Nephron (organoid): ENCODE measurements at regions not wholly inside any gene's neighbourhood (a gene's known extent, or its start where the extent isn't known, plus 50 kb on each side); places are given as distances from the start of the nearest gene placed in this dataset.

Source experiments
- H3K27ac Mint-ChIP-seq, 3 experiments: 2 replicates each; pipeline ENCODE4 v1.8.0; 2020; ENCODE audit warnings: mixed read lengths in 3 of 3, mild to moderate bottlenecking in 2 of 3, moderate library complexity in 1 of 3
- H3K27me3 Mint-ChIP-seq: 2 replicates; pipeline ENCODE4 v1.8.0; 2021; ENCODE audit warnings: low read depth, mild to moderate bottlenecking, moderate library complexity, mixed read lengths
- H3K36me3 Mint-ChIP-seq: 2 replicates; pipeline ENCODE4 v1.8.0; 2020; ENCODE audit warnings: low read depth, mixed read lengths
- H3K4me1 Mint-ChIP-seq: 2 replicates; pipeline ENCODE4 v1.8.0; 2020; ENCODE audit warnings: mixed read lengths
- H3K4me3 Mint-ChIP-seq, 3 experiments: 2 replicates each; pipeline ENCODE4 v1.8.0; 2020; ENCODE audit warnings: mild to moderate bottlenecking in 3 of 3, mixed read lengths in 3 of 3, moderate library complexity in 2 of 3
- H3K9me3 Mint-ChIP-seq: 2 replicates; pipeline ENCODE4 v1.8.0; 2020; ENCODE audit warnings: mixed read lengths
- CTCF ChIP-seq, 3 experiments: fragments of 200-600 bp; sonication (generic); IDR thresholded peaks; one replicate each; pipeline ENCODE4 v1.5.0; 2021; ENCODE audit warnings: antibody characterized with exemption in 3 of 3; ENCODE audit not compliant: unreplicated experiment in 3 of 3

GRCh38 chr18:78099979-78100588 is 850.4 kb downstream of the GALR1 start:
- Mint-ChIP-seq H3K27me3 (peaks cover 4% of the 10 kb centered on the region), H3K9me3 (peaks cover 6% of the 10 kb centered on the region), H3K36me3 (no peaks in the 10 kb centered on the region), H3K27ac (no peak overlapping the region), H3K4me1 (no peaks in the 10 kb centered on the region), H3K4me3 (no peak overlapping the region)
- no peak for TF ChIP-seq CTCF (IDR thresholded peaks at IDR 0.05; ENCODE audit: unreplicated experiment in 3 of 3)

- Mint-ChIP-seq H3K9me3 (peaks cover 3% of the 10 kb centered on the region), H3K36me3 (no peaks in the 10 kb centered on the region), H3K27ac (no peak overlapping the region), H3K4me1 (no peaks in the 10 kb centered on the region), H3K27me3 (peaks cover 4% of the 10 kb centered on the region), H3K4me3 (no peak overlapping the region)
- TF ChIP-seq CTCF (IDR thresholded peaks at IDR 0.05; ENCODE audit: unreplicated experiment in 3 of 3), result no peak
Measured at GRCh38 chr18:78101091-78101490, 851.4 kb downstream of the GALR1 start.

- peaks cover 3% of the 10 kb centered on the region for H3K9me3 Mint-ChIP-seq
- no peaks in the 10 kb centered on the region for H3K36me3 Mint-ChIP-seq
- H3K4me1 Mint-ChIP-seq, result no peaks in the 10 kb centered on the region
- no peaks in the 10 kb centered on the region for H3K27me3 Mint-ChIP-seq
- H3K27ac Mint-ChIP-seq, result no peak overlapping the region
- TF ChIP-seq CTCF (IDR thresholded peaks at IDR 0.05; ENCODE audit: unreplicated experiment in 3 of 3), result no peak
- no peak overlapping the region for H3K4me3 Mint-ChIP-seq
Measured at GRCh38 chr18:78102135-78102534, 852.5 kb downstream of the GALR1 start.

- Mint-ChIP-seq H3K27me3 (no peaks in the 10 kb centered on the region), H3K4me1 (no peaks in the 10 kb centered on the region), H3K9me3 (peaks cover 3% of the 10 kb centered on the region), H3K36me3 (no peaks in the 10 kb centered on the region), H3K27ac (no peak overlapping the region), H3K4me3 (no peak overlapping the region)
- no peak for TF ChIP-seq CTCF (IDR thresholded peaks at IDR 0.05; ENCODE audit: unreplicated experiment in 3 of 3)
Measured at GRCh38 chr18:78105611-78106010, 856.0 kb downstream of the GALR1 start.

- no peak overlapping the region for H3K27ac Mint-ChIP-seq
- no peaks in the 10 kb centered on the region for H3K4me1 Mint-ChIP-seq
Measured at GRCh38 chr18:78106946-78107345, 857.3 kb downstream of the GALR1 start.

More at GRCh38 chr18:78106946-78107345, 857.3 kb downstream of the GALR1 start:
- peaks cover 3% of the 10 kb centered on the region for H3K9me3 Mint-ChIP-seq
- no peaks in the 10 kb centered on the region for H3K36me3 Mint-ChIP-seq
- no peaks in the 10 kb centered on the region for H3K27me3 Mint-ChIP-seq
- no peak overlapping the region for H3K4me3 Mint-ChIP-seq
- TF ChIP-seq CTCF (IDR thresholded peaks at IDR 0.05; ENCODE audit: unreplicated experiment in 3 of 3), result no peak
